BLaER1 (cell line): ENCODE measurements at regions not wholly inside any gene's neighbourhood (a gene's known extent, or its start where the extent isn't known, plus 50 kb on each side); places are given as distances from the start of the nearest gene placed in this dataset.

ENCODE experiments used
- H3K27ac ChIP-seq: shearing (Covaris generic); formaldehyde crosslinking; 2 replicates; pipeline ENCODE4 v1.8.1; 2022
- H3K27me3 ChIP-seq: shearing (Covaris generic); formaldehyde crosslinking; 2 replicates; pipeline ENCODE4 v1.8.1; 2022
- H3K36me3 ChIP-seq: shearing (Covaris generic); formaldehyde crosslinking; 2 replicates; pipeline ENCODE4 v1.8.1; 2022
- H3K4me1 ChIP-seq: shearing (Covaris generic); formaldehyde crosslinking; 2 replicates; pipeline ENCODE4 v1.8.1; 2022
- H3K4me2 ChIP-seq: shearing (Covaris generic); formaldehyde crosslinking; 2 replicates; pipeline ENCODE4 v1.8.1; 2022
- H3K4me3 ChIP-seq: shearing (Covaris generic); formaldehyde crosslinking; 2 replicates; pipeline ENCODE4 v1.8.1; 2022
- H3K9ac ChIP-seq: shearing (Covaris generic); formaldehyde crosslinking; 2 replicates; pipeline ENCODE4 v1.8.1; 2022
- H3K9me3 ChIP-seq: shearing (Covaris generic); formaldehyde crosslinking; 2 replicates; pipeline ENCODE4 v1.8.1; 2022
- H4K20me1 ChIP-seq: shearing (Covaris generic); formaldehyde crosslinking; 2 replicates; pipeline ENCODE4 v1.8.1; 2022
- Cebpa-rat ChIP-seq: shearing (Covaris generic); IDR thresholded peaks from 2 replicates; pipeline ENCODE4 v1.8.1; 2022

GRCh38 chr16:66231452-66232160 is 134.9 kb upstream of the CDH5 start:
- Histone ChIP-seq H3K9ac (no peak overlapping the region), H3K4me3 (no peak overlapping the region), H3K27me3 (no peaks in the 10 kb centered on the region), H3K36me3 (no peaks in the 10 kb centered on the region), H3K4me2 (no peak overlapping the region), H3K4me1 (peaks cover 37% of the 10 kb centered on the region), H3K27ac (no peak overlapping the region), H4K20me1 (no peaks in the 10 kb centered on the region), H3K9me3 (no peaks in the 10 kb centered on the region)
- TF ChIP-seq Cebpa-rat, result no peak

- H3K4me1 ChIP-seq, result peaks cover 46% of the 10 kb centered on the region
- H3K27me3 ChIP-seq, result no peaks in the 10 kb centered on the region
- TF ChIP-seq Cebpa-rat, result no peak
- H3K9me3 ChIP-seq, result no peaks in the 10 kb centered on the region
- H3K9ac ChIP-seq, result no peak overlapping the region
- no peak overlapping the region for H3K4me3 ChIP-seq
- H4K20me1 ChIP-seq, result no peaks in the 10 kb centered on the region
- H3K27ac ChIP-seq, result no peak overlapping the region
- H3K36me3 ChIP-seq, result no peaks in the 10 kb centered on the region
- H3K4me2 ChIP-seq, result peak overlapping the region; percentile 83
Observed at GRCh38 chr16:66229651-66230050, 136.8 kb upstream of the CDH5 start.

- peaks cover 55% of the 10 kb centered on the region for H3K4me1 ChIP-seq
- H3K27ac ChIP-seq, result peak overlapping the region; percentile 52
- no peaks in the 10 kb centered on the region for H3K27me3 ChIP-seq
Observed at GRCh38 chr16:66228792-66229191, 137.7 kb upstream of the CDH5 start.

GRCh38 chr16:66227766-66228530 is 138.5 kb upstream of the CDH5 start:
- Histone ChIP-seq H3K36me3 (no peaks in the 10 kb centered on the region), H3K4me3 (no peak overlapping the region), H3K4me2 (peak overlapping the region; percentile 83), H3K4me1 (peaks cover 63% of the 10 kb centered on the region), H3K9ac (no peak overlapping the region), H3K9me3 (no peaks in the 10 kb centered on the region), H3K27ac (peak overlapping the region; percentile 52; the same call in 1 of the 2 replicates), H4K20me1 (no peaks in the 10 kb centered on the region), H3K27me3 (no peaks in the 10 kb centered on the region)
- TF ChIP-seq Cebpa-rat, result no peak

More at GRCh38 chr16:66228792-66229191, 137.7 kb upstream of the CDH5 start:
- Histone ChIP-seq H3K9me3 (no peaks in the 10 kb centered on the region), H3K4me3 (no peak overlapping the region), H3K9ac (peak overlapping the region; percentile 25; the same call in 1 of the 2 replicates), H4K20me1 (no peaks in the 10 kb centered on the region), H3K36me3 (no peaks in the 10 kb centered on the region), H3K4me2 (peak overlapping the region; percentile 83)
- peak; percentile 42 for TF ChIP-seq Cebpa-rat

- Histone ChIP-seq H3K4me2 (no peak overlapping the region), H3K4me3 (no peak overlapping the region), H3K27me3 (no peaks in the 10 kb centered on the region), H3K27ac (peak overlapping the region; percentile 20; the same call in 1 of the 2 replicates), H4K20me1 (no peaks in the 10 kb centered on the region), H3K9me3 (no peaks in the 10 kb centered on the region), H3K9ac (no peak overlapping the region), H3K36me3 (no peaks in the 10 kb centered on the region), H3K4me1 (peaks cover 69% of the 10 kb centered on the region)
- TF ChIP-seq Cebpa-rat, result no peak
Observed at GRCh38 chr16:66226762-66227161, 139.7 kb upstream of the CDH5 start.

- Histone ChIP-seq H3K4me3 (no peak overlapping the region), H3K4me1 (peaks cover 76% of the 10 kb centered on the region), H3K27ac (no peak overlapping the region; the same call in 1 of the 2 replicates), H4K20me1 (no peaks in the 10 kb centered on the region), H3K4me2 (no peak overlapping the region), H3K9ac (no peak overlapping the region), H3K36me3 (no peaks in the 10 kb centered on the region), H3K9me3 (no peaks in the 10 kb centered on the region), H3K27me3 (no peaks in the 10 kb centered on the region)
- TF ChIP-seq Cebpa-rat, result no peak
Observed at GRCh38 chr16:66225696-66226095, 140.8 kb upstream of the CDH5 start.

- H3K4me2 ChIP-seq, result peak overlapping the region; percentile 63
- H4K20me1 ChIP-seq, result no peaks in the 10 kb centered on the region
Observed at GRCh38 chr16:66224626-66225025, 141.9 kb upstream of the CDH5 start.

GRCh38 chr16:66224186-66224585 is 142.3 kb upstream of the CDH5 start:
- Histone ChIP-seq H4K20me1 (no peaks in the 10 kb centered on the region), H3K4me2 (peak overlapping the region; percentile 63), H3K27me3 (no peaks in the 10 kb centered on the region), H3K27ac (peak overlapping the region; percentile 39), H3K36me3 (no peaks in the 10 kb centered on the region), H3K9ac (peak overlapping the region; percentile 55; the same call in 1 of the 2 replicates), H3K4me1 (peaks cover 76% of the 10 kb centered on the region), H3K4me3 (no peak overlapping the region), H3K9me3 (no peaks in the 10 kb centered on the region)
- TF ChIP-seq Cebpa-rat, result no peak

More at GRCh38 chr16:66224626-66225025, 141.9 kb upstream of the CDH5 start:
- Histone ChIP-seq H3K9me3 (no peaks in the 10 kb centered on the region), H3K27me3 (no peaks in the 10 kb centered on the region), H3K27ac (peak overlapping the region; percentile 39), H3K9ac (peak overlapping the region; percentile 55; the same call in 1 of the 2 replicates), H3K4me1 (peaks cover 76% of the 10 kb centered on the region), H3K36me3 (no peaks in the 10 kb centered on the region), H3K4me3 (no peak overlapping the region)
- TF ChIP-seq Cebpa-rat, result no peak

- peaks cover 71% of the 10 kb centered on the region for H3K4me1 ChIP-seq
Observed at GRCh38 chr16:66223176-66223780, 143.2 kb upstream of the CDH5 start.

GRCh38 chr16:66222756-66223155 is 143.7 kb upstream of the CDH5 start:
- H3K27me3 ChIP-seq, result no peaks in the 10 kb centered on the region
- TF ChIP-seq Cebpa-rat, result no peak
- H3K4me1 ChIP-seq, result peaks cover 66% of the 10 kb centered on the region
- H3K36me3 ChIP-seq, result no peaks in the 10 kb centered on the region
- 0 out of 2 replicates have a peak overlapping the region, but pooled peaks have one; percentile 6 for H3K27ac ChIP-seq
- peak overlapping the region; percentile 63 for H3K4me2 ChIP-seq
- no peak overlapping the region for H3K9ac ChIP-seq
- H3K9me3 ChIP-seq, result no peaks in the 10 kb centered on the region
- no peaks in the 10 kb centered on the region for H4K20me1 ChIP-seq
- H3K4me3 ChIP-seq, result no peak overlapping the region

More at GRCh38 chr16:66223176-66223780, 143.2 kb upstream of the CDH5 start:
- Histone ChIP-seq H4K20me1 (no peaks in the 10 kb centered on the region), H3K36me3 (no peaks in the 10 kb centered on the region), H3K4me3 (no peak overlapping the region), H3K9ac (no peak overlapping the region), H3K27me3 (no peaks in the 10 kb centered on the region), H3K4me2 (peak overlapping the region; percentile 63), H3K27ac (peak overlapping the region; percentile 39), H3K9me3 (no peaks in the 10 kb centered on the region)
- TF ChIP-seq Cebpa-rat, result no peak
